B cell (primary cell): ENCODE measurements at regions not wholly inside any gene's neighbourhood (a gene's known extent, or its start where the extent isn't known, plus 50 kb on each side); places are given as distances from the start of the nearest gene placed in this dataset.

Experiments used
- ATAC-seq: fragments of 200-7000 bp; cut with Tn5 transposase; one replicate; pipeline ENCODE4 v1.10.0; 2021; ENCODE audit warnings: low read depth, mild to moderate bottlenecking, moderate number of reproducible peaks, moderate library complexity
- CTCF ChIA-PET: fragments of 350-600 bp; sonication (Branson Sonifier 250); formaldehyde crosslinking; loops from one replicate; lab custom pipeline; 2021; ENCODE audit warnings: antibody characterized with exemption, inconsistent platforms; lab: Charles Lee
- POLR2A ChIA-PET: fragments of 350-600 bp; sonication (Branson Sonifier 250); formaldehyde crosslinking; loops from one replicate; lab custom pipeline; 2021; ENCODE audit warnings: antibody characterized with exemption; lab: Charles Lee
- DNase-seq: peaks from one replicate; pipeline ENCODE4 v3.0.0; 2013
- H2AFZ ChIP-seq: 2 replicates; pipeline ENCODE4 v1.6.1; 2012; ENCODE audit warnings: mild to moderate bottlenecking, low read depth, low read length; ENCODE audit not compliant: insufficient read depth, poor library complexity, severe bottlenecking
- H3K27ac ChIP-seq, 2 donors: 1 replicate in 1 of 2; 2 replicates in 1 of 2; pipeline ENCODE4 v1.5.1; 2012 to 2013; ENCODE audit warnings: low read length in 2 of 2, mild to moderate bottlenecking in 2 of 2, moderate library complexity in 1 of 2
- H3K27me3 ChIP-seq, 4 experiments: fragments of 200-600 bp in 1 of 4; sonication (generic) in 1 of 4; replicated peaks in 1 of 4; 1 replicate in 2 of 4; 2 replicates in 2 of 4; pipeline versions ENCODE4 v1.6.1 to v1.7.0; 2013 to 2016; ENCODE audit warnings: low read length in 3 of 4, mild to moderate bottlenecking in 2 of 4, mixed read lengths in 1 of 4, moderate library complexity in 1 of 4; ENCODE audit not compliant: insufficient read depth in 4 of 4, control insufficient read depth in 3 of 4; ENCODE audit errors: control extremely low read depth in 1 of 4
- H3K36me3 ChIP-seq, 2 experiments: replicated peaks in 1 of 2; 1 replicate in 1 of 2; 2 replicates in 1 of 2; pipeline versions ENCODE4 v1.6.1 to v1.7.1; 2013; ENCODE audit warnings: low read length in 1 of 2; ENCODE audit not compliant: insufficient read depth in 2 of 2, control insufficient read depth in 1 of 2; ENCODE audit errors: control extremely low read depth in 1 of 2, extremely low read depth in 1 of 2
- H3K4me1 ChIP-seq, 2 donors: fragments of 200-600 bp in 1 of 2; sonication (generic) in 1 of 2; 1 replicate in 1 of 2; 2 replicates in 1 of 2; pipeline versions ENCODE4 v1.5.1 to v1.6.1; 2013 to 2017; ENCODE audit warnings: low read length in 2 of 2; ENCODE audit not compliant: control insufficient read depth in 2 of 2, insufficient read depth in 2 of 2
- H3K4me2 ChIP-seq: replicated peaks from 2 replicates; pipeline ENCODE3; 2012; ENCODE audit warnings: mild to moderate bottlenecking, low read depth, low read length; ENCODE audit not compliant: poor library complexity, severe bottlenecking
- H3K4me3 ChIP-seq, 5 experiments: fragments of 200-600 bp in 1 of 5; sonication (generic) in 1 of 5; 1 replicate in 3 of 5; 2 replicates in 2 of 5; pipeline versions ENCODE4 v1.5.1 to v1.7.0; 2011 to 2016; ENCODE audit warnings: low read length in 4 of 5, mild to moderate bottlenecking in 4 of 5, low read depth in 2 of 5, control low read depth in 1 of 5, moderate library complexity in 1 of 5; ENCODE audit not compliant: insufficient read depth in 1 of 5; ENCODE audit errors: control extremely low read depth in 1 of 5, extremely low read depth in 1 of 5
- H3K79me2 ChIP-seq: fragments of 200-600 bp; sonication (generic); one replicate; pipeline ENCODE4 v1.6.0; 2016; ENCODE audit warnings: low read length; ENCODE audit not compliant: control insufficient read depth, insufficient read depth
- H3K9ac ChIP-seq: fragments of 200-600 bp; sonication (generic); 2 replicates; pipeline ENCODE4 v1.6.1; 2017; ENCODE audit warnings: mild to moderate bottlenecking, low read length, moderate library complexity
- H3K9me3 ChIP-seq, 3 donors: one replicate each; pipeline versions ENCODE4 v1.6.1 to v1.7.1; 2013; ENCODE audit warnings: low read length in 2 of 3; ENCODE audit not compliant: control insufficient read depth in 2 of 3, insufficient read depth in 1 of 3; ENCODE audit errors: control extremely low read depth in 1 of 3
- H4K20me1 ChIP-seq: 2 replicates; pipeline ENCODE4 v1.6.0; 2012; ENCODE audit warnings: mild to moderate bottlenecking, low read length; ENCODE audit not compliant: insufficient read depth, control insufficient read depth, poor library complexity, severe bottlenecking
- H3K27ac Mint-ChIP-seq: one replicate; pipeline ENCODE4 v1.8.0; 2021; ENCODE audit warnings: mixed read lengths
- H3K27me3 Mint-ChIP-seq: one replicate; pipeline ENCODE4 v1.8.0; 2021; ENCODE audit warnings: mixed read lengths
- H3K4me1 Mint-ChIP-seq: one replicate; pipeline ENCODE4 v1.8.0; 2021; ENCODE audit warnings: mixed read lengths
- H3K4me3 Mint-ChIP-seq: one replicate; pipeline ENCODE4 v1.8.0; 2021; ENCODE audit warnings: mixed read lengths
- H3K9me3 Mint-ChIP-seq: one replicate; pipeline ENCODE4 v1.8.0; 2022; ENCODE audit warnings: mixed read lengths; ENCODE audit not compliant: insufficient read depth
- CTCF ChIP-seq: fragments of 200-600 bp; IDR thresholded peaks from one replicate; pipeline ENCODE4 v1.8.0; 2022; ENCODE audit warnings: antibody characterized with exemption, mild to moderate bottlenecking
- EZH2 ChIP-seq: IDR thresholded peaks from 2 replicates; pipeline ENCODE4 v1.6.1; 2012; ENCODE audit warnings: borderline replicate concordance, low read depth, mild to moderate bottlenecking, moderate library complexity, low read length; ENCODE audit not compliant: insufficient read depth, poor library complexity, severe bottlenecking
- WGBS: methylation state at CpG from one replicate; pipeline ENCODE4 v1.1.5; 2013; ENCODE audit warnings: missing lambda C conversion rate; ENCODE audit not compliant: insufficient coverage; 5-methylcytosine and 5-hydroxymethylcytosine counted together
- intact Hi-C: fragments of 100-400 bp; cut with micrococcal nuclease; formaldehyde crosslinking; loops from one replicate; pipeline ENCODE4 v1.10.0; 2022

GRCh38 chr10:118412932-118413331 lies 70.8 kb upstream of the FAM204A start:
- H3K9ac ChIP-seq = no peak overlapping the region
- CTCF ChIA-PET = interaction anchor here (0.7 to 1.1 kb wide), 2 partner anchors 9 to 10 kb away, joined by 3 to 4 read pairs; no protein-coding TSS in a partner anchor
- H3K27ac ChIP-seq = no peak overlapping the region
- H3K4me1 Mint-ChIP-seq = no peaks in the 10 kb centered on the region
- intact Hi-C loops = no loop called here
- H4K20me1 ChIP-seq = no peaks in the 10 kb centered on the region
- no peak overlapping the region for H3K4me3 Mint-ChIP-seq
- H3K4me2 ChIP-seq = no peak overlapping the region
- H3K27me3 Mint-ChIP-seq = peaks cover 51% of the 10 kb centered on the region
- peaks cover 0 to 7% (median 5%) of the 10 kb centered on the region in 4 experiments for H3K27me3 ChIP-seq
- no peaks in the 10 kb centered on the region for H3K79me2 ChIP-seq
- H3K4me1 ChIP-seq = no peaks in the 10 kb centered on the region
- H2AFZ ChIP-seq = no peak overlapping the region
- POLR2A ChIA-PET = no interaction called here
- no peaks in the 10 kb centered on the region for H3K36me3 ChIP-seq
- no peak for TF ChIP-seq CTCF
- TF ChIP-seq EZH2 = no peak
- H3K9me3 ChIP-seq = no peaks in the 10 kb centered on the region
- DNase-seq (no peak), ATAC-seq (no peak)
- WGBS = 95% methylated on average over 3 of the region's 8 CpGs
- H3K9me3 Mint-ChIP-seq = no peaks in the 10 kb centered on the region
- H3K27ac Mint-ChIP-seq = no peak overlapping the region
- H3K4me3 ChIP-seq = no peak overlapping the region

- peaks cover 51% of the 10 kb centered on the region for H3K27me3 Mint-ChIP-seq
- WGBS = no CpG with 5 or more reads among the region's 8 CpGs
- CTCF ChIA-PET = interaction anchor here (0.7 kb wide), 1 partner anchor 8 kb away, joined by 4 read pairs; no protein-coding TSS in a partner anchor
Observed at GRCh38 chr10:118412132-118412760, 70.1 kb upstream of the FAM204A start.

More at GRCh38 chr10:118412132-118412760, 70.1 kb upstream of the FAM204A start:
- ATAC-seq (no peak), DNase-seq (no peak)
- Histone ChIP-seq H3K4me2 (no peak overlapping the region), H3K9ac (no peak overlapping the region), H2AFZ (no peak overlapping the region), H3K79me2 (no peaks in the 10 kb centered on the region), H3K9me3 (no peaks in the 10 kb centered on the region), H3K27ac (no peak overlapping the region), H3K27me3 (peaks cover 0 to 7% (median 5%) of the 10 kb centered on the region in 4 experiments), H3K4me3 (no peak overlapping the region), H3K36me3 (no peaks in the 10 kb centered on the region), H3K4me1 (no peaks in the 10 kb centered on the region), H4K20me1 (no peaks in the 10 kb centered on the region)
- Mint-ChIP-seq H3K27ac (no peak overlapping the region), H3K4me3 (no peak overlapping the region), H3K9me3 (no peaks in the 10 kb centered on the region), H3K4me1 (no peaks in the 10 kb centered on the region)
- POLR2A ChIA-PET = no interaction called here
- intact Hi-C loops = no loop called here
- no peak for TF ChIP-seq EZH2
- no peak for TF ChIP-seq CTCF
